ENCODE measurements at regions not wholly inside any gene's neighbourhood (a gene's known extent, or its start where the extent isn't known, plus 50 kb on each side); places are given as distances from the start of the nearest gene placed in this dataset.

DNA sequence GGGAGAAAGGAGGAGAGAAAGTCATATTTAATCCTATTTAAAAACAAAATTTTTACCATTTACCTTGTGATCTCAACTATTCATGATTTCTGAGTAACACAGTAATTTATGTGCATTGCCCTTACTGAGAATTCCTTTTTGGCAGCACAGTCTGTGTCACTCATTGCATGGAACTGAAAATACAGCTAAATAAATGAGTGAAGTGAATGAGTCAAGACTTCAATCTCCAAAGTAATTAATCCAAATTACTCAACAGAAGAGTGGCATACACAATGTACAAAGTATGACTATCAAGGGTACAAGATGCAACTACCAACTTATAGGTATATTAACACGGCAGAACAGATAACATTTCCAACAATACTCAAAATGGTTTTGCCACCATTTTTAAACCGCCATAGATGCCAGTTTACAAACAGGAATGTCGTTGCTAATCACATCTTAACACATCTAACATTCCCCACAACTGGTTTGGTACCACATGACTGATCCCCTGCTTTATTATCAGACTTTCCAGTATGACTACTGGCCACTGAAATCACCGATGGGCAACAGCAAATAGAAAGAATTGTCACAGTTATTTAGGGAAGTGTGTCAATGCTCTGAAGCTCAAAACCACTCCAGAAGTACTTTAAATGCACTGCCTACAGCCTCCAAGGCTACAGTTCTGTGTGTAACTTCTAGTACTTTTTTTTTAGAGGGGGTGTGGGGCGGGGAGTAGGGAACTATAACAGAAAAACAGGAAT lies 410.4 kb downstream of the SHQ1 start:
- TF ChIP-seq, protein P1, sequence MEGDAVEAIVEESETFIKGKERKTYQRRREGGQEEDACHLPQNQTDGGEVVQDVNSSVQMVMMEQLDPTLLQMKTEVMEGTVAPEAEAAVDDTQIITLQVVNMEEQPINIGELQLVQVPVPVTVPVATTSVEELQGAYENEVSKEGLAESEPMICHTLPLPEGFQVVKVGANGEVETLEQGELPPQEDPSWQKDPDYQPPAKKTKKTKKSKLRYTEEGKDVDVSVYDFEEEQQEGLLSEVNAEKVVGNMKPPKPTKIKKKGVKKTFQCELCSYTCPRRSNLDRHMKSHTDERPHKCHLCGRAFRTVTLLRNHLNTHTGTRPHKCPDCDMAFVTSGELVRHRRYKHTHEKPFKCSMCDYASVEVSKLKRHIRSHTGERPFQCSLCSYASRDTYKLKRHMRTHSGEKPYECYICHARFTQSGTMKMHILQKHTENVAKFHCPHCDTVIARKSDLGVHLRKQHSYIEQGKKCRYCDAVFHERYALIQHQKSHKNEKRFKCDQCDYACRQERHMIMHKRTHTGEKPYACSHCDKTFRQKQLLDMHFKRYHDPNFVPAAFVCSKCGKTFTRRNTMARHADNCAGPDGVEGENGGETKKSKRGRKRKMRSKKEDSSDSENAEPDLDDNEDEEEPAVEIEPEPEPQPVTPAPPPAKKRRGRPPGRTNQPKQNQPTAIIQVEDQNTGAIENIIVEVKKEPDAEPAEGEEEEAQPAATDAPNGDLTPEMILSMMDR (IDR thresholded peaks at IDR 0.05) = no peak
- peak in 1 of 2 donors; percentile 25 for TF ChIP-seq POLR2AphosphoS5 (IDR thresholded peaks at IDR 0.05; ENCODE audit: insufficient read depth in 1 of 2, low read depth in 1 of 2)
- TF ChIP-seq POLR2A (IDR thresholded peaks at IDR 0.05) = no peak

All from vagina (tissue), 2 donors.